HG03520 (cell line): ENCODE measurements at regions not wholly inside any gene's neighbourhood (a gene's known extent, or its start where the extent isn't known, plus 50 kb on each side); places are given as distances from the start of the nearest gene placed in this dataset.

Experiments
- ATAC-seq: cut with Tn5 transposase; IDR thresholded peaks from one replicate; pipeline ENCODE4 v1.9.1; 2021; ENCODE audit warnings: mild to moderate bottlenecking, moderate library complexity; ENCODE audit not compliant: unreplicated experiment

- no peak for ATAC-seq
These were observed 93.0 kb upstream of the PCGF5 start for GRCh38 chr10:91127341-91128082.

GRCh38 chr10:91135113-91135512 lies 85.3 kb upstream of the PCGF5 start:
- ATAC-seq, result no peak

- no peak for ATAC-seq
These were observed 83.3 kb upstream of the PCGF5 start for GRCh38 chr10:91137011-91137643.

- no peak for ATAC-seq
These were observed 82.6 kb upstream of the PCGF5 start for GRCh38 chr10:91137822-91138221.

GRCh38 chr10:91140995-91141549 lies 79.4 kb upstream of the PCGF5 start:
- ATAC-seq, result no peak

- ATAC-seq, result no peak
These were observed 75.5 kb upstream of the PCGF5 start for GRCh38 chr10:91144961-91145360.

- no peak for ATAC-seq
These were observed 74.3 kb upstream of the PCGF5 start for GRCh38 chr10:91146146-91146545.

- no peak for ATAC-seq
These were observed 70.9 kb upstream of the PCGF5 start for GRCh38 chr10:91149550-91149949.

- no peak for ATAC-seq
These were observed 69.8 kb upstream of the PCGF5 start for GRCh38 chr10:91150631-91151030.

GRCh38 chr10:91153508-91153907 lies 67.0 kb upstream of the PCGF5 start:
- ATAC-seq, result no peak

GRCh38 chr10:91154842-91155241 lies 65.6 kb upstream of the PCGF5 start:
- ATAC-seq, result no peak

GRCh38 chr10:91156196-91156595 lies 64.3 kb upstream of the PCGF5 start:
- no peak for ATAC-seq

- no peak for ATAC-seq
These were observed 61.1 kb upstream of the PCGF5 start for GRCh38 chr10:91159254-91159783.

- no peak for ATAC-seq
These were observed 58.4 kb upstream of the PCGF5 start for GRCh38 chr10:91162050-91162494.

GRCh38 chr10:91162495-91163268 lies 57.8 kb upstream of the PCGF5 start:
- peak; percentile 42 for ATAC-seq

GRCh38 chr10:91163269-91163868 lies 57.1 kb upstream of the PCGF5 start:
- ATAC-seq, result peak; percentile 43

- peak; percentile 26 for ATAC-seq
These were observed 56.5 kb upstream of the PCGF5 start for GRCh38 chr10:91163869-91164474.

GRCh38 chr10:91164520-91165065 lies 55.9 kb upstream of the PCGF5 start:
- no peak for ATAC-seq

- ATAC-seq, result no peak
These were observed 53.1 kb upstream of the PCGF5 start for GRCh38 chr10:91167406-91167805.

- no peak for ATAC-seq
These were observed 50.0 kb upstream of the PCGF5 start for GRCh38 chr10:91170418-91170817.
